ENCODE measurements at regions not wholly inside any gene's neighbourhood (a gene's known extent, or its start where the extent isn't known, plus 50 kb on each side); places are given as distances from the start of the nearest gene placed in this dataset.
"Not testable (repeated sequence)": the region's sequence is repeated elsewhere in the genome, so short reads cannot be mapped to it uniquely, and the experiment has no call there.

DNA sequence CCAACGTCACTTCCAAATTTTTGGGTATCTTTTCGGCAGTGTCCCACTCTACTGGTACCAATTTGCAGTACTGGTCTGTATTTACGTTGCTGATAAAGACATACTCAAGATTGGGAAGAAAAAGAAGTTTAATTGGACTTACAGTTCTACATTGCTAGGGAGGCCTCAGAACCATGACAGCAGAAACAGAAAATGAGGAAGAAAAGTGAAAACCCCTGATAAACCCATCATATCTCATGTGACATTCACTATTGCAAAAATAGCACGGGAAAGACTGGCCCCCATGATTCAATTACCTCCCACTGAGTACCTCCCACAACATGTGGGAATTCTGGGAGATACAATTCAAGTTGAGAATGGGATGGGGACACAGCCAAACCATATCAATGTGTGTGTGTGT lies 364.0 kb upstream of the KCND2 start:
- H3K9ac ChIP-seq (ENCODE audit: extremely low read depth, low read length, poor library complexity, severe bottlenecking): no peak overlapping the region
- TF ChIP-seq, protein P1, sequence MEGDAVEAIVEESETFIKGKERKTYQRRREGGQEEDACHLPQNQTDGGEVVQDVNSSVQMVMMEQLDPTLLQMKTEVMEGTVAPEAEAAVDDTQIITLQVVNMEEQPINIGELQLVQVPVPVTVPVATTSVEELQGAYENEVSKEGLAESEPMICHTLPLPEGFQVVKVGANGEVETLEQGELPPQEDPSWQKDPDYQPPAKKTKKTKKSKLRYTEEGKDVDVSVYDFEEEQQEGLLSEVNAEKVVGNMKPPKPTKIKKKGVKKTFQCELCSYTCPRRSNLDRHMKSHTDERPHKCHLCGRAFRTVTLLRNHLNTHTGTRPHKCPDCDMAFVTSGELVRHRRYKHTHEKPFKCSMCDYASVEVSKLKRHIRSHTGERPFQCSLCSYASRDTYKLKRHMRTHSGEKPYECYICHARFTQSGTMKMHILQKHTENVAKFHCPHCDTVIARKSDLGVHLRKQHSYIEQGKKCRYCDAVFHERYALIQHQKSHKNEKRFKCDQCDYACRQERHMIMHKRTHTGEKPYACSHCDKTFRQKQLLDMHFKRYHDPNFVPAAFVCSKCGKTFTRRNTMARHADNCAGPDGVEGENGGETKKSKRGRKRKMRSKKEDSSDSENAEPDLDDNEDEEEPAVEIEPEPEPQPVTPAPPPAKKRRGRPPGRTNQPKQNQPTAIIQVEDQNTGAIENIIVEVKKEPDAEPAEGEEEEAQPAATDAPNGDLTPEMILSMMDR (conservative IDR thresholded peaks at IDR 0.05): no peak
- Mint-ChIP-seq H3K27me3 (ENCODE audit: insufficient read depth) (no peaks in the 10 kb centered on the region), H3K4me1 (peaks cover 3% of the 10 kb centered on the region), H3K9me3 (peaks cover 8% of the 10 kb centered on the region), H3K4me3 (no peak overlapping the region), H3K27ac (no peak overlapping the region), H3K36me3 (ENCODE audit: low read depth) (no peaks in the 10 kb centered on the region)
- H3K4me1 ChIP-seq (ENCODE audit: control insufficient read depth, insufficient read depth, low read length): no peaks in the 10 kb centered on the region
- DNase-seq: no peak
- no peak overlapping the region for H3K27ac ChIP-seq (ENCODE audit: low read depth, low read length)
- 91 to 100% methylated on average over 1 to 4 of the region's 4 CpGs for WGBS, 2 experiments (ENCODE audit: insufficient coverage in 1 of 2, insufficient read length in 1 of 2)
- H3K36me3 ChIP-seq (ENCODE audit: control insufficient read depth, insufficient read depth, low read length): no peaks in the 10 kb centered on the region
- H3K4me3 ChIP-seq (ENCODE audit: low read length): no peak overlapping the region
- no peaks in the 10 kb centered on the region for H3K9me3 ChIP-seq (ENCODE audit: control insufficient read depth, low read length)
- H3K27me3 ChIP-seq (ENCODE audit: control insufficient read depth, insufficient read depth, low read length, poor library complexity, severe bottlenecking): no peaks in the 10 kb centered on the region

DNA sequence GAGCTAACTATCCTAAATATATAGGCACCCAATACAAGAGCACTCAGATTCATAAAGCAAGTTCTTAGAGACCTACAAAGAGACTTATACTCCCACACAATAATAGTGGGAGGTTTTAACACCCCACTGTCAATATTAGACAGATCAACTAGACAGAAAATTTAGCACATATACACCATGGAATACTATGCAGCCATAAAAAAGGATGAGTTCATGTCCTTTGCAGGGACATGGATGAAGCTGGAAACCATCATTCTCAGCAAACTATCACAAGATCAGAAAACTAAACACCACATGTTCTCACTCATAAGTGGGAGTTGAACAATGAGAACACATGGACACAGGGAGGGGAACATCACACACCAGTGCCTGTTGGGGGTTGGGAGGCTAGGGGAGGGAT lies 358.9 kb upstream of the KCND2 start:
- H3K9me3 ChIP-seq (ENCODE audit: control insufficient read depth, low read length); H3K36me3 Mint-ChIP-seq (ENCODE audit: low read depth); H3K27ac Mint-ChIP-seq; H3K4me3 ChIP-seq (ENCODE audit: low read length); H3K4me1 ChIP-seq (ENCODE audit: control insufficient read depth, insufficient read depth, low read length); H3K4me3 Mint-ChIP-seq; H3K4me1 Mint-ChIP-seq; H3K27me3 Mint-ChIP-seq (ENCODE audit: insufficient read depth); H3K27ac ChIP-seq (ENCODE audit: low read depth, low read length); DNase-seq; H3K36me3 ChIP-seq (ENCODE audit: control insufficient read depth, insufficient read depth, low read length); H3K9ac ChIP-seq (ENCODE audit: extremely low read depth, low read length, poor library complexity, severe bottlenecking); H3K27me3 ChIP-seq (ENCODE audit: control insufficient read depth, insufficient read depth, low read length, poor library complexity, severe bottlenecking): not testable (repeated sequence)
- H3K9me3 Mint-ChIP-seq: peaks cover 14% of the 10 kb centered on the region

DNA sequence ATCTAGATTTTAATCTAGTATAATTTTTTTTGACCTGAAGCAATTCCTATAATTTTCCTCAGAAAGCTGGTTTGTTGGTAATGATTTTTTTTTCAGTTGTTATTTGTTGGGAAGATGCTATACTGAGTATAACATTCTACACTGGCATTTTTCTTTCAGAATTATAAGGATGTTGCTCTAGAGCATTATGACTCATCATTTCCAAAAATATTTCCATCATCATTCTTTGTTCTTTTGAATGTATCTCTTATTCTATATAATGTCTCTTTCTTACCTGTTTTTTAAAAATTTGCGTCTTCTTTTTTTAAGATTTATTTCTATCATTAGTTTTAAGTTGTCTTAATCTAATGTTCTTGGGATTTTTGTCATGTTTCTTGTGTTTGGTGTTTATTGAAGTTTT lies 356.5 kb upstream of the KCND2 start:
- H3K27me3 ChIP-seq (ENCODE audit: control insufficient read depth, insufficient read depth, low read length, poor library complexity, severe bottlenecking): no peaks in the 10 kb centered on the region
- Mint-ChIP-seq H3K27me3 (ENCODE audit: insufficient read depth) (no peaks in the 10 kb centered on the region), H3K9me3 (peaks cover 11% of the 10 kb centered on the region), H3K4me3 (no peak overlapping the region), H3K4me1 (no peaks in the 10 kb centered on the region), H3K36me3 (ENCODE audit: low read depth) (no peaks in the 10 kb centered on the region), H3K27ac (no peak overlapping the region)
- no peak overlapping the region for H3K27ac ChIP-seq (ENCODE audit: low read depth, low read length)
- TF ChIP-seq, protein P1 (conservative IDR thresholded peaks at IDR 0.05): no peak
- H3K4me3 ChIP-seq (ENCODE audit: low read length): no peak overlapping the region
- no peak for DNase-seq
- H3K4me1 ChIP-seq (ENCODE audit: control insufficient read depth, insufficient read depth, low read length): no peaks in the 10 kb centered on the region
- no peaks in the 10 kb centered on the region for H3K36me3 ChIP-seq (ENCODE audit: control insufficient read depth, insufficient read depth, low read length)
- no peak overlapping the region for H3K9ac ChIP-seq (ENCODE audit: extremely low read depth, low read length, poor library complexity, severe bottlenecking)
- H3K9me3 ChIP-seq (ENCODE audit: control insufficient read depth, low read length): no peaks in the 10 kb centered on the region
- WGBS, 2 experiments (ENCODE audit: insufficient coverage in 1 of 2, insufficient read length in 1 of 2): no CpG with 5 or more reads among the region's 1 CpG

DNA sequence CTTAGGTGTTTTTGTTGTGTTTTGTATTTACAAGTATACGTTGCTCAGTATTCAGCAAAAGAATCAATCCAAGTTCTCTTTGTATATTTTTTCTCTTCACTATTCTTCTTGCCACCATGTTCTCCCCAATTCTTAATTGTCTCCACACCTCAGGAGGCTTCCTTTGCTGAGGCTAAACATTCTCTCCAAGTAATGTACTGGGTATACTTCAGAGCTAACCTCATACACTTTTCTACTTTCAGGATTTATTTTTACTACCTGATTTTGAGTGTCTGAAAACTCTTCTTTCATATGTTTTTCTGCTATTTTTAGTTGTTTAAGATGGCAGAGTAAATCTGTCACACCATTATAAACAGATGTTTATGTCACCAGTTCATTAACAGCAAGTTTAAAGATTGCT lies 354.8 kb upstream of the KCND2 start:
- Histone ChIP-seq H3K4me3 (ENCODE audit: low read length) (no peak overlapping the region), H3K9me3 (ENCODE audit: control insufficient read depth, low read length) (no peaks in the 10 kb centered on the region), H3K4me1 (ENCODE audit: control insufficient read depth, insufficient read depth, low read length) (no peaks in the 10 kb centered on the region), H3K9ac (ENCODE audit: extremely low read depth, low read length, poor library complexity, severe bottlenecking) (no peak overlapping the region), H3K36me3 (ENCODE audit: control insufficient read depth, insufficient read depth, low read length) (no peaks in the 10 kb centered on the region), H3K27me3 (ENCODE audit: control insufficient read depth, insufficient read depth, low read length, poor library complexity, severe bottlenecking) (no peaks in the 10 kb centered on the region), H3K27ac (ENCODE audit: low read depth, low read length) (no peak overlapping the region)
- Mint-ChIP-seq H3K4me3 (no peak overlapping the region), H3K4me1 (no peaks in the 10 kb centered on the region), H3K9me3 (peaks cover 11% of the 10 kb centered on the region), H3K36me3 (ENCODE audit: low read depth) (no peaks in the 10 kb centered on the region), H3K27ac (no peak overlapping the region), H3K27me3 (ENCODE audit: insufficient read depth) (no peaks in the 10 kb centered on the region)
- TF ChIP-seq, protein P1 (conservative IDR thresholded peaks at IDR 0.05): no peak
- 100% methylated on average over 1 of the region's 1 CpG; no CpG with 5 or more reads in 1 of the 2 experiments for WGBS, 2 experiments (ENCODE audit: insufficient coverage in 1 of 2, insufficient read length in 1 of 2)
- DNase-seq: no peak

Data from endodermal cell (in vitro differentiated cells).